Vagina (tissue), 2 donors: ENCODE measurements at regions not wholly inside any gene's neighbourhood (a gene's known extent, or its start where the extent isn't known, plus 50 kb on each side); places are given as distances from the start of the nearest gene placed in this dataset.

ENCODE experiments used
- DNase-seq, 2 donors: peaks; one replicate each; pipeline ENCODE4 v3.0.0-alpha.2; 2017; ENCODE audit errors: extremely low spot score in 2 of 2
- H3K27ac ChIP-seq: fragments of 200-600 bp; sonication (generic); one replicate; pipeline ENCODE4 v1.5.1; 2019
- H3K27me3 ChIP-seq: fragments of 200-600 bp; sonication (generic); one replicate; pipeline ENCODE4 v1.5.1; 2019
- H3K36me3 ChIP-seq, 2 donors: fragments of 200-600 bp; sonication (generic); one replicate each; pipeline ENCODE4 v1.5.1; 2017 to 2019
- H3K4me1 ChIP-seq: fragments of 200-600 bp; sonication (generic); one replicate; pipeline ENCODE4 v1.5.1; 2019
- H3K4me3 ChIP-seq, 2 donors: fragments of 200-600 bp; sonication (generic); 1 replicate in 1 of 2; 2 replicates in 1 of 2; pipeline ENCODE4 v1.5.1; 2016 to 2019
- H3K9me3 ChIP-seq: fragments of 200-600 bp; sonication (generic); one replicate; pipeline ENCODE4 v1.5.1; 2019
- CTCF ChIP-seq, 3 experiments: fragments of 450-650 bp in 2 of 3; fragments of 200-600 bp in 1 of 3; sonication (generic) in 1 of 3; IDR thresholded peaks; one replicate each; pipeline ENCODE4 v1.5.1; 2017 to 2019; ENCODE audit warnings: antibody characterized with exemption in 3 of 3, mild to moderate bottlenecking in 2 of 3, moderate library complexity in 2 of 3
- POLR2A ChIP-seq, 2 donors: fragments of 450-650 bp; IDR thresholded peaks; one replicate each; pipeline ENCODE4 v1.6.1; 2017; ENCODE audit warnings: antibody characterized with exemption in 2 of 2, mild to moderate bottlenecking in 2 of 2, moderate library complexity in 2 of 2
- POLR2AphosphoS5 ChIP-seq, 2 donors: sonication (generic); formaldehyde crosslinking; IDR thresholded peaks; one replicate each; pipeline ENCODE4 v1.9.0; 2017; ENCODE audit warnings: antibody characterized with exemption in 2 of 2, mild to moderate bottlenecking in 2 of 2, low read depth in 1 of 2; ENCODE audit not compliant: insufficient read depth in 1 of 2
- intact Hi-C: fragments of 100-400 bp; cut with DNase I; formaldehyde crosslinking; loops from one replicate; pipeline ENCODE4 v1.15.1; 2023

- H3K4me1 ChIP-seq = no peaks in the 10 kb centered on the region
- H3K4me3 ChIP-seq = no peak overlapping the region
- no peaks in the 10 kb centered on the region for H3K27me3 ChIP-seq
- H3K27ac ChIP-seq = no peak overlapping the region
- intact Hi-C loops = no loop called here
- TF ChIP-seq POLR2A (IDR thresholded peaks at IDR 0.05) (no peak), CTCF (IDR thresholded peaks at IDR 0.05) (no peak)
- H3K9me3 ChIP-seq = no peaks in the 10 kb centered on the region
- DNase-seq = no peak
- H3K36me3 ChIP-seq = no peaks in the 10 kb centered on the region
Measured at GRCh38 chr2:2732331-2733119, 401.4 kb upstream of the MYT1L start.

DNA sequence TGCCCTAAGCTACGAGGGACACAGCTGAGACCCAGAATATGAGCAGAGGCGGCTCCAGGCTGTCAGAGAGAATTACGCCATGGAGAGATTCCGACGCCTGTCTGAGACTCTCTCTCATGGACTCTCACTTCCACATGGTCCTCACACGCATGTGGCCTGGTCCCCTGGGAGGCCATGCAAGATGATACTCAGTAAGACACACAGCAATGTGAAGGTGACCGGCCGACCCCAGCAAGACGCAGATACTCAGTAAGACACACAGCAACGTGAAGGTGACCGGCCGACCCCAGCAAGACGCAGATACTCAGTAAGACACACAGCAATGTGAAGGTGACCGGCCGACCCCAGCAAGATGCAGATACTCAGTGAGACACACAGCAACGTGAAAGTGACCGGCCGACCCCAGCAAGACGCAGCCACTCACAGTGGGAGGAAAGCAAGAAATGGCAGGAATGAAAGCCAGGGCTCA, 400.8 kb upstream of the MYT1L start:
- intact Hi-C loops = no loop called here
- H3K27ac ChIP-seq = no peak overlapping the region
- H3K4me3 ChIP-seq = no peak overlapping the region
- TF ChIP-seq CTCF (IDR thresholded peaks at IDR 0.05) (no peak), POLR2AphosphoS5 (IDR thresholded peaks at IDR 0.05; ENCODE audit: insufficient read depth in 1 of 2, low read depth in 1 of 2) (no peak), POLR2A (IDR thresholded peaks at IDR 0.05) (no peak)
- H3K27me3 ChIP-seq = no peaks in the 10 kb centered on the region
- no peaks in the 10 kb centered on the region for H3K9me3 ChIP-seq
- no peak for DNase-seq
- no peaks in the 10 kb centered on the region for H3K4me1 ChIP-seq
- H3K36me3 ChIP-seq = no peaks in the 10 kb centered on the region

GRCh38 chr2:2731101-2731815, 400.2 kb upstream of the MYT1L start:
- H3K27ac ChIP-seq = no peak overlapping the region
- DNase-seq = no peak
- H3K4me3 ChIP-seq = no peak overlapping the region
- intact Hi-C loops = no loop called here
- no peak for TF ChIP-seq POLR2AphosphoS5 (IDR thresholded peaks at IDR 0.05; ENCODE audit: insufficient read depth in 1 of 2, low read depth in 1 of 2)
- no peak for TF ChIP-seq CTCF (IDR thresholded peaks at IDR 0.05)
- TF ChIP-seq POLR2A (IDR thresholded peaks at IDR 0.05) = no peak
- H3K4me1 ChIP-seq = no peaks in the 10 kb centered on the region
- H3K36me3 ChIP-seq = no peaks in the 10 kb centered on the region
- no peaks in the 10 kb centered on the region for H3K9me3 ChIP-seq
- H3K27me3 ChIP-seq = no peaks in the 10 kb centered on the region

DNA sequence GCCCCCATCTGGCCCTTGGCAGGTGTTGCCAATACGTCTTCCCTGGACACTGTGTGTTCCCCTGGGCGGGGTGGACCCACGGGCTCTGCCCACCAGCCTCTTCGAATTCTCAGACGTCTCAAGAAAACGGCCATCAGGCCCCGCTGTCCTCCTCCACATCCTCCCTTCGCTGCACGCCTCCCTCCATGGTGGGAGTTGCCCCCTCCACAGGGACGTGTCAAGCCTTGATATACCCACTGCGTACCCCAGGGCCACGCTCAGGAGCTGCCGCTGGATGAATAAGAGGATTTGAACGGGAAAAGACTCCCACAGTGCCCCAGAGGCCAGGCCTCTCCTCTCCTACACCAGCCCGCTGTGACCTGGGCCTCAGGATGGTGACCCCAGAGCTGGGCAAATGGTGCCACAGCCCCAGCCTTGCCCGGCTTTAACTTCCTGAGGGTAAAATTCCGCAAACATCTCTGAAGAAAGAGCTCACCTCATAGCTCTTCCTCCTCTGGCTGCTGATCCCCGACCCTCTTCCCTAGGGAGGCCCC, 399.3 kb upstream of the MYT1L start:
- H3K4me1 ChIP-seq = no peaks in the 10 kb centered on the region
- H3K9me3 ChIP-seq = no peaks in the 10 kb centered on the region
- DNase-seq = no peak
- intact Hi-C loops = no loop called here
- no peak overlapping the region for H3K4me3 ChIP-seq
- no peaks in the 10 kb centered on the region for H3K27me3 ChIP-seq
- no peak for TF ChIP-seq POLR2AphosphoS5 (IDR thresholded peaks at IDR 0.05; ENCODE audit: insufficient read depth in 1 of 2, low read depth in 1 of 2)
- TF ChIP-seq CTCF (IDR thresholded peaks at IDR 0.05) = no peak
- TF ChIP-seq POLR2A (IDR thresholded peaks at IDR 0.05) = no peak
- H3K27ac ChIP-seq = no peak overlapping the region
- no peaks in the 10 kb centered on the region for H3K36me3 ChIP-seq

DNA sequence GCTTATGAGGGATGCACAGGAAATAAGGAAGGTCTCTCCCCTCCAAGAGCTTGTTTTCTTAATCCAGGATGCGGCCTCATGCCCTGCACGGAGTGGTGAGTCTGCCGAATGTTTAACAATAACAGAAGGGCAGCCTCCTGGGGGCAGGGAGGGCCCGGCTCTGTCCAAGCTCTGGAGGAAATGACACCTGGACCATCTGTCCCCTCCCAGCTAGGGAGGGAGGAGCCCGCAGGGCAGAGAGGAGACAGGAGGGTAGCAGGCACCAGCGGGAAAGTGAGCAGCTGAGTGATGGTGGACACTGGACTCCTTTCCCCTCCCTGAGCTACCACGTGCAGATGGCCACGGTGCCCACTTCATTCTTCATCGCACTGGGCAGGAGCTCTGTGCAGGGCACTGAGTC, 398.2 kb upstream of the MYT1L start:
- H3K9me3 ChIP-seq = no peaks in the 10 kb centered on the region
- intact Hi-C loops = no loop called here
- no peak for DNase-seq
- no peaks in the 10 kb centered on the region for H3K4me1 ChIP-seq
- no peaks in the 10 kb centered on the region for H3K27me3 ChIP-seq
- no peaks in the 10 kb centered on the region for H3K36me3 ChIP-seq
- no peak for TF ChIP-seq POLR2AphosphoS5 (IDR thresholded peaks at IDR 0.05; ENCODE audit: insufficient read depth in 1 of 2, low read depth in 1 of 2)
- TF ChIP-seq CTCF (IDR thresholded peaks at IDR 0.05) = no peak
- no peak for TF ChIP-seq POLR2A (IDR thresholded peaks at IDR 0.05)
- no peak overlapping the region for H3K27ac ChIP-seq
- no peak overlapping the region for H3K4me3 ChIP-seq
